NCI-H69 (cell line): ENCODE measurements at regions not wholly inside any gene's neighbourhood (a gene's known extent, or its start where the extent isn't known, plus 50 kb on each side); places are given as distances from the start of the nearest gene placed in this dataset.

ENCODE experiments used
- DNase-seq: peaks from one replicate; lab custom pipeline; 2025; lab: John Stamatoyannopoulos, UW

- DNase-seq, result no peak
Measured at GRCh38 chr3:13688824-13689223, 139.9 kb downstream of the FBLN2 start.

- no peak for DNase-seq
Measured at GRCh38 chr3:13688034-13688433, 139.1 kb downstream of the FBLN2 start.
